K562 (cell line): ENCODE measurements at regions not wholly inside any gene's neighbourhood (a gene's known extent, or its start where the extent isn't known, plus 50 kb on each side); places are given as distances from the start of the nearest gene placed in this dataset.

Experiments
- TCF7L2 ChIP-seq: fragments of 150-350 bp; IDR thresholded peaks from 2 replicates; pipeline ENCODE4 v1.6.1; 2016; ENCODE audit warnings: low read depth, mild to moderate bottlenecking, low read length, moderate library complexity
- ZNF764 ChIP-seq: fragments of 250-450 bp; sonication (Bioruptor Pico); IDR thresholded peaks from 2 replicates; pipeline ENCODE4 v1.4.0; 2020; ENCODE audit warnings: low read depth, mild to moderate bottlenecking, moderate library complexity

GRCh38 chr4:165635951-165636350 is 237.1 kb upstream of the TLL1 start:
- TF ChIP-seq ZNF764 (CRISPR knock-in tag) (no peak), TCF7L2 (no peak)
